Glutamatergic neuron (in vitro differentiated cells): ENCODE measurements at regions not wholly inside any gene's neighbourhood (a gene's known extent, or its start where the extent isn't known, plus 50 kb on each side); places are given as distances from the start of the nearest gene placed in this dataset.

Experiments used
- DNase-seq: peaks from one replicate; pipeline ENCODE4 v3.0.0; 2022
- H3K27ac Mint-ChIP-seq: one replicate; pipeline ENCODE4 v1.8.0; 2020; ENCODE audit warnings: mild to moderate bottlenecking, mixed read lengths, inconsistent platforms; ENCODE audit not compliant: unreplicated experiment
- H3K27me3 Mint-ChIP-seq: one replicate; pipeline ENCODE4 v1.8.0; 2020; ENCODE audit warnings: mild to moderate bottlenecking, moderate library complexity, mixed read lengths, inconsistent platforms; ENCODE audit not compliant: unreplicated experiment
- H3K36me3 Mint-ChIP-seq: one replicate; pipeline ENCODE4 v1.8.0; 2020; ENCODE audit warnings: mild to moderate bottlenecking, mixed read lengths, inconsistent platforms; ENCODE audit not compliant: unreplicated experiment
- H3K4me1 Mint-ChIP-seq: one replicate; pipeline ENCODE4 v1.8.0; 2020; ENCODE audit warnings: mild to moderate bottlenecking, low read depth, mixed read lengths, inconsistent platforms; ENCODE audit not compliant: unreplicated experiment
- H3K4me3 Mint-ChIP-seq: one replicate; pipeline ENCODE4 v1.8.0; 2020; ENCODE audit warnings: mild to moderate bottlenecking, mixed read lengths, inconsistent platforms; ENCODE audit not compliant: unreplicated experiment
- H3K9me3 Mint-ChIP-seq: one replicate; pipeline ENCODE4 v1.8.0; 2020; ENCODE audit warnings: mild to moderate bottlenecking, moderate library complexity, mixed read lengths, inconsistent platforms; ENCODE audit not compliant: unreplicated experiment
- TF ChIP-seq, protein P1 (sequence below): fragments of 200-600 bp; sonication (generic); IDR thresholded peaks from one replicate; pipeline ENCODE4 v1.5.0; 2021; ENCODE audit not compliant: partially characterized antibody, unreplicated experiment

DNA sequence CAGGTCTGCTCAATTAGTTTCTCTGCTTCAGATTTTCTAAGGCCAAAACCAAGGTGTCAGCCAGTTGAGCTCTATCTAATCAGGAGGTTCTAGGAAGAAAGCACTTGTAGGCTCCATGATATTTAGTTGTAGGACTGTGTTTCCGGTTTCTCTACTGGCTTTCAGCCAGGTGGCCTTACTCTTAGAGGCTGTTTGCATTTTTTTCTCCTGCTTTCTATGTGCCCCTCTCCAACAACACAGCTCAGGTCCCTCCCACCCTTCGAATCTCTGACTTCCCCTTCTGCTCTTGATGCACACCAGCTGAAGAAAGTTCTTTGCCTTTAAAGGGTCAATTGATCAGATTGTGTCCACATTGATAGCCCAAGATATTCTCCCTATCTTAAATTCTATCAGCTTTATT is 245.2 kb downstream of the RAB28 start:
- no peaks in the 10 kb centered on the region for H3K36me3 Mint-ChIP-seq
- H3K27ac Mint-ChIP-seq, result no peak overlapping the region
- no peaks in the 10 kb centered on the region for H3K9me3 Mint-ChIP-seq
- no peaks in the 10 kb centered on the region for H3K4me1 Mint-ChIP-seq
- DNase-seq, result no peak
- no peaks in the 10 kb centered on the region for H3K27me3 Mint-ChIP-seq
- H3K4me3 Mint-ChIP-seq, result no peak overlapping the region
- TF ChIP-seq, protein P1, sequence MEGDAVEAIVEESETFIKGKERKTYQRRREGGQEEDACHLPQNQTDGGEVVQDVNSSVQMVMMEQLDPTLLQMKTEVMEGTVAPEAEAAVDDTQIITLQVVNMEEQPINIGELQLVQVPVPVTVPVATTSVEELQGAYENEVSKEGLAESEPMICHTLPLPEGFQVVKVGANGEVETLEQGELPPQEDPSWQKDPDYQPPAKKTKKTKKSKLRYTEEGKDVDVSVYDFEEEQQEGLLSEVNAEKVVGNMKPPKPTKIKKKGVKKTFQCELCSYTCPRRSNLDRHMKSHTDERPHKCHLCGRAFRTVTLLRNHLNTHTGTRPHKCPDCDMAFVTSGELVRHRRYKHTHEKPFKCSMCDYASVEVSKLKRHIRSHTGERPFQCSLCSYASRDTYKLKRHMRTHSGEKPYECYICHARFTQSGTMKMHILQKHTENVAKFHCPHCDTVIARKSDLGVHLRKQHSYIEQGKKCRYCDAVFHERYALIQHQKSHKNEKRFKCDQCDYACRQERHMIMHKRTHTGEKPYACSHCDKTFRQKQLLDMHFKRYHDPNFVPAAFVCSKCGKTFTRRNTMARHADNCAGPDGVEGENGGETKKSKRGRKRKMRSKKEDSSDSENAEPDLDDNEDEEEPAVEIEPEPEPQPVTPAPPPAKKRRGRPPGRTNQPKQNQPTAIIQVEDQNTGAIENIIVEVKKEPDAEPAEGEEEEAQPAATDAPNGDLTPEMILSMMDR, result no peak

DNA sequence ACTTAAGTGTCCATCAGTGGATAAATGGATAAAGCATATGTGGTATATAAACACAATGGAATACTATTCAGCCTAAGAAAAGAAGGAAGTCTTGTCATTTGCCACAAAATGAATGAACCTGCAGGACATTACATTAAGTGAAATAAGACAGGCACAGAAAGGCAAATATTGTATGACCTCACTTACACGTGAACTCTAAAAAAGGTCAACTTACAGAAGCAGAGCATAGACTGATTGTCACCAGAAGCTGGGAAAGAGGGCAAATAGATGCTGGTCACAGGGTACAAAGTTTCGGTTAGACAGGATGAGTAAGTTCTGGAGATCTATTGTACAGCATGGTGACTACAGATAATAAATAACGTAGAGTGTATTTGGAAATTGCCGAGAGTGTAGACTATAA is 247.7 kb downstream of the RAB28 start:
- Mint-ChIP-seq H3K36me3 (no peaks in the 10 kb centered on the region), H3K9me3 (no peaks in the 10 kb centered on the region), H3K27ac (no peak overlapping the region)

DNA sequence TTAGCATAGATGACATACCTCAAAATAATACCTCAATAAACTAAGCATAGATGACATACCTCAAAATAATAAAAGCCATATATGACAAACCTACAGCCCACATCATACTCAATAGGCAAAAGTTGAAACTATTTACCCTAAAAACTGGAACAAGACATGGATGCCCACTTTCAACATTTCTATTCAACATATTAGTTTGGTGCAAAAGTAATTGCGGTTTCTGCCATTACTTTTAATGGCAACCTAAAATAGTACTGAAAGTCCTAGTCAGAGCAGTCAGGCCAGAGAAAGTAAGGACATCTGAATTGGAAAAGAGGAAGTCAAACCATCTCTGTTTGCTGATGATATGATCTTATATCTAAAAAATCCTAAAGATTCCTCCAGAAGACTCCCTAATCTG is 250.4 kb downstream of the RAB28 start:
- no peak for DNase-seq
- H3K36me3 Mint-ChIP-seq, result no peaks in the 10 kb centered on the region
- TF ChIP-seq, protein P1, result no peak
- H3K4me1 Mint-ChIP-seq, result no peaks in the 10 kb centered on the region
- no peak overlapping the region for H3K4me3 Mint-ChIP-seq
- H3K9me3 Mint-ChIP-seq, result no peaks in the 10 kb centered on the region
- H3K27me3 Mint-ChIP-seq, result peaks cover 2% of the 10 kb centered on the region
- H3K27ac Mint-ChIP-seq, result no peak overlapping the region

More for the DNA sequence above, 247.7 kb downstream of the RAB28 start:
- no peaks in the 10 kb centered on the region for H3K4me1 Mint-ChIP-seq
- no peak for DNase-seq
- no peak overlapping the region for H3K4me3 Mint-ChIP-seq
- H3K27me3 Mint-ChIP-seq, result no peaks in the 10 kb centered on the region
- TF ChIP-seq, protein P1, result no peak

DNA sequence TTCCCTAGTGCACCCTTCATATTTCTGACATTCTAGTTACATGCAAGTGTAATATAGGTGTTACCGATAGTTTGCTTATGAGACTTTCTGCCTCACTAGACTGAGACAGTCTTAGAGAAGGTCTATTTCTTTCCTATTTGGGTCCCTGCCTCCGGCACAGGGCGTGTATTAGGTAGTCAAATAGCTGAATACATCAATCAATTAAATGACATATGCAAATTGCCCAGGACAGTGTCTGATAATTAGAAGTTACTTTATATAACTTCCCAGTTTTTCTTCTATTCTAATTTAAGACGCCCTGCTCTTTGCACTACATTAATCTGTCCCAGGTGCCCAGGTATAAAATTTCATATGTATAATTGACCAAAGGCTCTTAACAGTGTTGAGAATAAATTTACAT is 264.2 kb downstream of the RAB28 start:
- TF ChIP-seq, protein P1, result no peak
- H3K27me3 Mint-ChIP-seq, result no peaks in the 10 kb centered on the region
- no peak for DNase-seq
- no peak overlapping the region for H3K4me3 Mint-ChIP-seq
- H3K27ac Mint-ChIP-seq, result no peak overlapping the region
- no peaks in the 10 kb centered on the region for H3K4me1 Mint-ChIP-seq
- no peaks in the 10 kb centered on the region for H3K36me3 Mint-ChIP-seq
- peaks cover 2% of the 10 kb centered on the region for H3K9me3 Mint-ChIP-seq

DNA sequence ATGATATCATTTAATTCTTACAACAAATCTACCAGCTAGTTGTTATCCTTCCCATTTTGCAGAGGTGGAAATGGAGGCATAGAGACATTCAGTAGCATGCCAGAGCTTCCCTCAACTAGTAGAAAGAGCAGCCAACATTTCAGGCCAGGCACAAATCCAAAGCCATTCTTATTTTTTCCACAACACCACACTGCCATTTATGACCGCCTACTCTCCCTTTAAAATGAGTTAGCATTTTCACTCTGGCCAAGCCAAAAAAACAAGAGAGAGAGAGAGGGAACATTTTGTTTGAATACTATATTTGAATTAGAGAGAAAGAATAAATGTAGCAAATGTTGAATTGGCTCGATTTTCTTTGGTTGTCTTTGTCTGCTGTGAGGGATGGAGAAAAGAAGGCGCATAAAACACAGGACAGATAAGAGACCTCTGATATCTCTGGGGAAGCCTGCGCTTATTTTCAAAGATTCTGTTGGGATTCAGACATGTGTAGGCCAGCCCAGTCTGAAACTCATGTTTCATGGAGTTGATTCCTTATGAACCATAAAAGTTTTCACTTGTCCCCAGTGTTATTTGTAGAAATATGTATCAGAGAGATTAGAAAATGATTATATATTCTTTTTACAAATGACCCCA is 265.7 kb downstream of the RAB28 start:
- TF ChIP-seq, protein P1, result no peak

More for the DNA sequence above, 265.7 kb downstream of the RAB28 start:
- Mint-ChIP-seq H3K4me1 (no peaks in the 10 kb centered on the region), H3K9me3 (peaks cover 2% of the 10 kb centered on the region), H3K36me3 (no peaks in the 10 kb centered on the region), H3K4me3 (no peak overlapping the region), H3K27ac (no peak overlapping the region), H3K27me3 (no peaks in the 10 kb centered on the region)
- DNase-seq, result no peak
